Fibroblast of skin of right quadriceps (primary cell): ENCODE measurements at regions not wholly inside any gene's neighbourhood (a gene's known extent, or its start where the extent isn't known, plus 50 kb on each side); places are given as distances from the start of the nearest gene placed in this dataset.

Source experiments
- DNase-seq: peaks from one replicate; pipeline ENCODE4 v3.0.0-alpha.2; 2013

- DNase-seq: no peak
Observed at GRCh38 chr14:42293180-42293579, 686.5 kb downstream of the LRFN5 start.

DNA sequence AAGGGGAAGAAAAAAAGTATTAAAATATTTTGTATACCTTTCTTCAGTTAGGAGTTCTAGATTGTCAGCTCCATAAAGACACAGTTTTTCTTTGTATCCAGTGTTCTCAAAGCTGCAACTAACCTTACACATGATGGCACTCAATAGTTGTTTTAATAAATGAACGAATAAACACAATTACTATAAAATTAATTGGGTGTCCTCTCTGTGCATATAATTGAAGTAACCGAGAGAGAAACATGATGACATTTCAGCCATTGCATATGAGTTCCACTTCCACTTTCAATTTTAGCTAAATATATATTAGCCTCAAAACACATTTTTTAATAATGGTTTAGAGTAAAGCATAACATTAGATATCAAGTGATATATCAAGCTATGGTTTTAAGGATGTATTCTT is 671.2 kb downstream of the LRFN5 start:
- DNase-seq: no peak

DNA sequence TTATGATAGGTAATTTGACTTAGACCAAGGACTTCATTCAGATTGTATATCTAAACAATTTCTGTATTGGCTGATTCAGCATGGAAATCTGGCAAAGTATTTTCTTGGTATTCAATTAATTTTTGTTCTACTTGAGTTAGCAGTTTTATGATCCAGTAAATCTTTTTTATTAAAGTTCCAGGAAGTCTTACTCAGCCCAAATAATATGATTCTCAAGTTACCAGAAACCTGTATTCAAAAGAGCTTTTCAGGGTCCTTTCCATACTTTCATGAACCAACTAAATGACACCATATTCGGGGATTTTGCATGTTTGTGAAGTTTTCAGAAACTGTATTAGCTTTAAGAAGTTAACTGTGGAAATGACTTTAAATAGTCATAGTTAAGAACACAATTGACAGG is 662.6 kb downstream of the LRFN5 start:
- DNase-seq: no peak

DNA sequence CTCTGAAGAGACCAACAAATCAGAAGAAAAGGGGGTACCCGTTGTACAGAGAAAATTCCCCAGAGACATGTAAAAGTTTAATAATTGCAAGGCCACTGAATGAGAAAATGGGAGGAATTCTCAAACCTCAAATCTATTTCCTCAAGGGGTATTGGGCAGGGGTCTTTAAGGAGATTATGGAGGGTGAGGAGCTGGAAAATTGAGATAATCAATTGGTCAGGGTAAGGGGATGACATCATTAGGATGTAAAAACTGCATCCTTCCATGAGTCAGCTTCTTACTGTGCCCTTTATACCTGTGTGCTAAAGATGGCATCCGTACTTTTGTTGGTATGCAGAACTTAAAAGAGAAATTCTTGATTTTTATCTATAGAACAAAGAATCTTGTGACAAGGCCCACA is 641.5 kb downstream of the LRFN5 start:
- no peak for DNase-seq

- DNase-seq: no peak
Observed at GRCh38 chr14:42241101-42241500, 634.4 kb downstream of the LRFN5 start.

GRCh38 chr14:42229976-42230375 is 623.3 kb downstream of the LRFN5 start:
- no peak for DNase-seq

DNA sequence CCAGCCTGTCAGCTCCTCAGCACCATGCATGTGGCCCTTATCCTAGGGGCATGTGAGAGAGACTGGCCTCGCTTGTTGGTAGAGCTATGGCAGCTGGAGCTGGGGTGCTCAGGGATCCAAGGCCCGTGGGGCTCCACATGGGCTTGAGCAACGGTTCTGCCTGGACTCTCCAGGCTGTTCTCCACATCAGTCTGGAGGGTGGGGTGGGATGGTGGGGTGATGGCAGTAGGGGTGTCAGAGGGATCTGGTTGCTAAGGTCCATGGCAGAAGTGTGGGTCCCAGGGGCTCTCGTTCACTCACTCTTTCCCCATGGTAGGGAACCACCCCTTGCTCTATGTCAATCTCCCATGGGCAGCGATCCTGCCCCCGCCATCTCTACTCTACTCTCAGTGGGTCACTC is 622.6 kb downstream of the LRFN5 start:
- no peak for DNase-seq

DNA sequence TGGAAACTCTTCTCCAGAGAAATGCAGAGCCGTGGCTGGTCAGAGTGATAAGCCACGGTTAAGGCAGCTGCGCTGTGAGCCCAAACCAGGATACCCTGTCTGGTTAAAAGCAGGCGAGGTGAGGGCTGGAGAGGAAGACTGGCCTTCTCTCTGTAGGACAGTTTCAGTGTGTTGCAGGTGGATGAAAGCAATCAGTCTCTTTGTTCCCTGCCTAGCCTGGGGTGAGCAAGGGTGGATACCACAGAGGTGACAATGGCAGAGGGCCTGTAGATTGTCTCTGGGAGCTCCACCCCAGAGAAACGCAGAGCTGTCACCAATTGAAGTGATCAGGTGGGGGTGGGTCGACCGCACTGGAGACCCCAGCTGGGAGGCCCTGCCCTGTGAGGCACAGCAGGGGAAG is 621.9 kb downstream of the LRFN5 start:
- DNase-seq: no peak

- peak; percentile 70 for DNase-seq
Observed at GRCh38 chr14:42224053-42224888, 617.6 kb downstream of the LRFN5 start.

GRCh38 chr14:42222924-42223471 is 616.3 kb downstream of the LRFN5 start:
- peak; percentile 69 for DNase-seq

GRCh38 chr14:42214981-42215491 is 608.4 kb downstream of the LRFN5 start:
- DNase-seq: peak; percentile 74

DNA sequence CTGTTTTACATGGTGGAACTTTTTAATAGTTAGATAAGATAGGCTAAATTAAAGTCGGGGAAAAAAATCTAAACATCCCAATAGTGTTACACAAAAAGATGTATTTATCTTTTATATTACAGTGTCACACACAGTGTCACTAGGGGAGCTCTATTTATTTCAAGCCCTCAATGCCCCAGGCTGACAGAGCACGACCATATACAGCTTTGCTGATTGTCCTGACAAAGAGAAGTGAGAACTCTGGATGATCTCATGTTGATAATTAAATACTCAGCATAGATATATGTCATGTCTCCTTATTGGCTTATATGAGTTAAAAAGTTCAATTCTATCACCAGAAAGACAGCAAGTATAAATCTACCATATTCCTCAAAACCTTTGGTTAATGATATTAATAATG is 594.3 kb downstream of the LRFN5 start:
- DNase-seq: no peak

DNA sequence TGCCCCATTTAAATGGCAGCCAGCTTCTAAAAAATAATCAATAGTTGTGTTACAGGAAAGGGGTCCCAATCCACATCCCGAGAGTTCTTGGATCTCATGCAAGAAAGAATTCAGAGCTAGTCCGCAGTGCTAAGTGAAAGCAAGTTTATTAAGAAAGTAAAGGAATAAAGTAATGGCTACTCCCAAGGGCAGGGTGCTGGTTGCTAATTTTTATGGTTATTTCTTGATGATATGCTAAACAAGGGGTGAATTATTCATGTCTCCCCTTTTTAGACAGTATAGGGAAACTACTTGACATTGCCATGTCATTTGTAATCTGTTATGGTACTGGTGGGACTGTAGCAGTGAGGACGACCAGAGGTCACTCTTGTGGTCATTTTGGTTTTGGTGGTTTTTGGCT is 591.3 kb downstream of the LRFN5 start:
- DNase-seq: no peak

DNA sequence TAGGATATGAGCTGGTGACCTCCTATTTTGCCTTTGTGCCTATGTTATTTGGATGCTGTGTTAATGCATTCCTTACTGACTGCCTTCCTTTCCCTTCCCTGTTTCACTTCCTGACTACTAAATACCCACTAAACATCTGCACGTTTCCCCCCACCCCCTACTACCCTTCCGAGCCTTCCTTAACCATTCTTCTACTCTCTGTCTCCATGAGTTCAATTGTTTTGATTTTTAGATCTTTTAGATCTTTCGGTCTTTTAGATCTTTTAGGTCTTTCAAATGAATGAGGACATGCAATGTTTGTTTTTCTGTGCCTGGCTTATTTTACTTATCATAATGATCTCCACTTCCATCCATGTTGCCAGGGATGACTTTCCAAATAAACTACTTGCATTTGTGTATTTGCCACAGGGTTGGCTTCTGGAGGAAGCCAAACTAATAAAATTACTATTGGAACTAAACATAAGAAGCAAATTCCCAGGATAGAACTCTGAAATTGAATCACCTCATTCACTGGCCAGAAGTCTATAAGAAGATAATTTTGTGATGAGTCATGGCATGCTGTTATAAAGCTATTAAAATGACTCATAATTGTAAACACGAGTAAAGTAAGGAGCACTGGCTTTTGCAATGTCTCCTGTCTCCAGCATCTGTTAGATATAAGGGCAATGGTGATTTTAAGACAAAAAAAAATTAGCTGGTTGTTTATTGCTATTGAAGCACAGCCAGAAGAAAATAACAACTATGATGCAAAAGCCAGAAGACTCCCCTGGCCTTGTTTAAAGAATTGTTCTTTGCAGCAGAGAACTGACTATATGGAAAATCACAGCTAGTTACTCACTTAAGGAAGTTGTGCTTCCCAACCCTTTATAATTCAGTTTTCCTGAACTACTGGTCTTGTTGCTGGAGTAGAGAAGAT is 586.3 kb downstream of the LRFN5 start:
- peak; percentile 97 for DNase-seq

GRCh38 chr14:42190744-42191143 is 584.1 kb downstream of the LRFN5 start:
- DNase-seq: no peak

GRCh38 chr14:42187846-42188245 is 581.2 kb downstream of the LRFN5 start:
- DNase-seq: no peak

DNA sequence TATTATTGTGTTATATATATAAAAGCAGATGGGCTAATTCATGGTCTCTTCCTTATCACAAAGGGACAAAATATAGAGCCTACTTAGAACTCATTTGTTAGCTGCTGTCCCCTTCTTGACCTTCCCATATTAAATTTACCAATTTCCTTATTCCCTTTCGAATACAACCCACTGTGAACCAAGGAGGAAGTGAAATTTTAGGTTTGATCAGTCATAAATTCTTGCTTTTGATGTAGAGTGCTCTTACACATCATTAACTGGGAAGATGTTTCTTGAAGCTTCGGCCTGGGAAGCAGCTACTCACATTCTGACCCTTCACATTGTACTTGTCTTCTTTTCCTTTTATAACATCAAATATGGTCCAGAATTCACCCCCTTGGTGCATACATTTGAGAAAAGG is 579.0 kb downstream of the LRFN5 start:
- DNase-seq: no peak

GRCh38 chr14:42174357-42174756 is 567.7 kb downstream of the LRFN5 start:
- DNase-seq: no peak

DNA sequence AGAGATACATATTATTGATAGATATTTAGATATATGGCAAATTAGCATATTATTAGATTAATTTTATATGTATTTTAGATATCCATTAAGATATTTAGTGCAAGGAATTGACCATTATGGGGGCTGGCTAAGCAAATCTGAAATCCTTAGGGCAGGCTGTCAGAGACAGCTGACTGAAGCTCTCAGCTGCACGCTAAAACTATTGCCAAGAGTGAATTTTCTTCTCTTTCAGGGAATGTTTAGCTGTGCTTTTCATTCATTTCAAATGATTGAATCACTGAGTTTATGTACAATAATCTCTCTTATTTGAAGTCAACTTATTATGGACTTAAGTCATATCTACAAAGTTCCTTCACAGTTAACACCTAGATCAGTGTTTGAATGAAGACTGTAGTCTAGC is 566.5 kb downstream of the LRFN5 start:
- DNase-seq: no peak

GRCh38 chr14:42172304-42172703 is 565.6 kb downstream of the LRFN5 start:
- no peak for DNase-seq

GRCh38 chr14:42163136-42163535 is 556.5 kb downstream of the LRFN5 start:
- no peak for DNase-seq

- no peak for DNase-seq
Observed at GRCh38 chr14:42159138-42159537, 552.5 kb downstream of the LRFN5 start.

DNA sequence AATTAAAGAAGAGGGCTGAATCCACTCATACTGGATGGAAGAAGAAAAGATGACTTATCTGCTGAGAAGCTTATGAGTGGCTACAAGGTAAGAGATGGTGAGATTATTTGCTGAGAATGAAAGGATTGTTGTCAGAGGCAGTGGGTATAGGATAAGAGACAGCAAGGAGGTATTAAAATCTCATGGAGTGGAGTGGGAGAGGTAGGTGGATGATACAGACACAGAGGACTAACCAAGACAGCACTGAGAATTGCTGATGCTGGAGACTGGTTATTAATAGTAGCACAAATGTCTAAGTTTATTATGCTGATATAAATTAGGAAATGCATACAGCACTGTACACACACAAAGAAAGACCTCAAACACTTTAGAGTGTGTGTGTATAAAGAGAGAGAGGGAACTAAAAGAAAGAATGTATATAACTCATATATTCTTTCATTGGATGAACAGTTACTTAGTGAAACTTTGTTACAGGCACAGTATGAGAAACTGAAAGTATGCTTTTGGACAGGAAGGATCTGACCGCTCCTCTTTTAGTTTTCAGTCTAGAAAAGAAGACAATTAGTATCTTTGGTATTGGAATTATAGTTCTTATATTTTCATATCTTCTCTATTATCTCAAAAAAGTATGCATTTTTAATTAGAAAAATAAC is 543.1 kb downstream of the LRFN5 start:
- no peak for DNase-seq
